Large intestine (tissue), 3 donors: ENCODE measurements at regions not wholly inside any gene's neighbourhood (a gene's known extent, or its start where the extent isn't known, plus 50 kb on each side); places are given as distances from the start of the nearest gene placed in this dataset.

Source experiments
- DNase-seq, 2 donors: peaks; one replicate each; pipeline versions ENCODE4 v3.0.0 to v3.0.0-alpha.2; 2013
- H3K27ac ChIP-seq: one replicate; pipeline ENCODE4 v1.5.1; 2013; ENCODE audit warnings: low read length
- H3K27me3 ChIP-seq: 2 replicates; pipeline ENCODE4 v1.6.1; 2013; ENCODE audit warnings: low read length; ENCODE audit not compliant: control insufficient read depth, insufficient read depth
- H3K36me3 ChIP-seq: 2 replicates; pipeline ENCODE4 v1.6.1; 2013; ENCODE audit warnings: low read length; ENCODE audit not compliant: control insufficient read depth, insufficient read depth
- H3K4me1 ChIP-seq: one replicate; pipeline ENCODE4 v1.6.1; 2013; ENCODE audit warnings: low read length; ENCODE audit not compliant: control insufficient read depth, insufficient read depth
- H3K4me3 ChIP-seq: one replicate; pipeline ENCODE4 v1.5.1; 2013; ENCODE audit warnings: low read length
- H3K9me3 ChIP-seq: one replicate; pipeline ENCODE4 v1.6.1; 2013; ENCODE audit warnings: mild to moderate bottlenecking, low read depth, low read length, moderate library complexity; ENCODE audit not compliant: control insufficient read depth
- whole genome bisulfite sequencing: methylation state at CpG from one replicate; pipeline ENCODE4 v1.1.5; 2013; ENCODE audit warnings: low lambda C conversion rate; ENCODE audit not compliant: insufficient coverage; 5-methylcytosine and 5-hydroxymethylcytosine counted together

DNA sequence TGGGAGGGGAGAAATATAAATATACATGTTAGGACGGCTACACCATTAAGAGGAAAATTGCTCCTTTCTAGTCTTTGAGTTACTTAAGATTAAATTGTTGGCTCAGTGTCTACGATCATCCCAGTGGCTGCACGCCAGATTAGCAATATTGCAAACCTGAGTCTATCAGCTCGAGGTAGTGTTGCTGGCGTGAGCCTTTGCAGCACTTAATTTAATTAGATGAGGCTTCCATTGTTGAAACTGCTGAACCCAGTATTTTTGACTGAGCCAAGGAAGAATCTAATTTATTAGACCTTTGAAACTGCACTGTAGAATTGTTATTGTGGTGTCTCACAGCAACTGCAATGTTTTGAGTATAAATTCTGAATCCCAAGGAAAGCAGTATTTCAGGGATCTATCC, 782.4 kb upstream of the ROBO1 start:
- Histone ChIP-seq H3K36me3 (no peaks in the 10 kb centered on the region), H3K27me3 (no peaks in the 10 kb centered on the region), H3K4me1 (no peaks in the 10 kb centered on the region), H3K9me3 (no peaks in the 10 kb centered on the region), H3K27ac (no peak overlapping the region), H3K4me3 (no peak overlapping the region)
- no peak for DNase-seq
- 88% methylated on average over 2 of the region's 5 CpGs for WGBS

- Histone ChIP-seq H3K27me3 (no peaks in the 10 kb centered on the region), H3K4me1 (no peaks in the 10 kb centered on the region), H3K36me3 (no peaks in the 10 kb centered on the region), H3K4me3 (no peak overlapping the region), H3K27ac (no peak overlapping the region), H3K9me3 (no peaks in the 10 kb centered on the region)
- no peak for DNase-seq
- WGBS: 78% methylated on average over 1 of the region's 1 CpG
Observed at GRCh38 chr3:80549173-80549572, 781.4 kb upstream of the ROBO1 start.

DNA sequence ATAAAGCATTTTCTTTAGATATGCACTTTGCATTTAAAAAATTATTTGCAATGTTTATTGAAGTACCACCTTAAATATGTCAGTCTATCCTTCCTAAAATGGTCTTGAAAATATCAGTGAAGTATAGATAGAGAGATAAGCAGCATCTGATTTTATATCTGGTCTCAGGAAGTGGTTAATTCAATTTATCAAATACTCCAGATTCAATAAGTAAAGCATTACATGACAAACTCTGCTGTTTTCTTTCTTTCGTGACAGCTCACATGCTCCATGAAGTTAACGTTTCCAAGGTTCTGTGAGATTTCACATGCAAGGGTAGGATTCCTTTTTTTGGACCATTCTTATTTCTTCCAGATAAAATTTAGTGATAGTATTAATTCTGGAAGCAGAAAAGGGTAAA, 775.4 kb upstream of the ROBO1 start:
- Histone ChIP-seq H3K27me3 (no peaks in the 10 kb centered on the region), H3K36me3 (no peaks in the 10 kb centered on the region), H3K4me1 (no peaks in the 10 kb centered on the region), H3K27ac (no peak overlapping the region), H3K4me3 (no peak overlapping the region), H3K9me3 (no peaks in the 10 kb centered on the region)
- no peak for DNase-seq
- 90% methylated on average over 2 of the region's 2 CpGs for WGBS

- no peak for DNase-seq
- Histone ChIP-seq H3K4me3 (no peak overlapping the region), H3K27ac (no peak overlapping the region), H3K36me3 (no peaks in the 10 kb centered on the region), H3K27me3 (no peaks in the 10 kb centered on the region), H3K9me3 (no peaks in the 10 kb centered on the region), H3K4me1 (no peaks in the 10 kb centered on the region)
Observed at GRCh38 chr3:80542456-80542855, 774.7 kb upstream of the ROBO1 start.

DNA sequence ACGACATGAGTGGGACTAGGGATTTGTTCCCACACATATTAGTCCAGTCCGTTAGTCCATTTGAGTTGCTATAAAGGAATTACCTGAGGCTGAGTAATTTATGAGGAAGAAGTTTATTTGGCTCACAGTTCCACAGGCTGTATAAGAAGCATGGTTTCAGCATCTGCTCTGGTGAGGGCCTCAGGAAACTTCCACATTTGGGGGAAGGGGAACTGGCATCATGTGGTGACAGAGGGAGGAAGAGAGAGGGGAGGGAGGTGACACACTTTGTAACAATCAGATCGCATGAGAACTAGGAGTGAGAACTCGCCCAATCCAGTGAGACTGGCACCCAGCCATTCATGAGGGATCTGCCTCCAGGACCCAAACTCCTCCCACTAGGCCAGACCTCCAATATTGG, 769.9 kb upstream of the ROBO1 start:
- Histone ChIP-seq H3K36me3 (no peaks in the 10 kb centered on the region), H3K4me1 (no peaks in the 10 kb centered on the region)
- WGBS: 80% methylated on average over 1 of the region's 4 CpGs

DNA sequence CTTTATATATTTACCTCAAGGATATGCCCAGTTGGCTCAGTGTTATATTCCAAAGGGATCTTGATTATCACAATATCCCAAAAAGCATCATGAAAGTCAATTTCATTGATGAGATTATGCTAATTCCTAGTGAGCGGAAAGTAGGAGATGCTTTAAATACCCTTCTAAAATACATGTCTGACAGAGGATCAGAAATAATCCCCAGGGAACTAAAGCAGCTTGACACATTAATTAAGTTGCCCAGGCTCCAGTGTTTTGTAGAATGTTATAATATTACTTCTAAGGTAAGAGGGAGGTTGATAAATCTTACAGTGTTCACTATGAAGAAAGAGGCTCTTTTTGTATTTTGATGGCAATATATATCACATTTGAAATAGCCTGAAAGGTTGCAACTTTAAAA, 767.5 kb upstream of the ROBO1 start:
- Histone ChIP-seq H3K4me1 (no peaks in the 10 kb centered on the region), H3K27me3 (no peaks in the 10 kb centered on the region), H3K36me3 (no peaks in the 10 kb centered on the region), H3K4me3 (no peak overlapping the region), H3K9me3 (no peaks in the 10 kb centered on the region), H3K27ac (no peak overlapping the region)
- no CpG with 5 or more reads among the region's 1 CpG for WGBS
- DNase-seq: no peak

More for the DNA sequence above, 769.9 kb upstream of the ROBO1 start:
- no peak overlapping the region for H3K4me3 ChIP-seq
- no peaks in the 10 kb centered on the region for H3K9me3 ChIP-seq
- no peaks in the 10 kb centered on the region for H3K27me3 ChIP-seq
- no peak for DNase-seq
- no peak overlapping the region for H3K27ac ChIP-seq

DNA sequence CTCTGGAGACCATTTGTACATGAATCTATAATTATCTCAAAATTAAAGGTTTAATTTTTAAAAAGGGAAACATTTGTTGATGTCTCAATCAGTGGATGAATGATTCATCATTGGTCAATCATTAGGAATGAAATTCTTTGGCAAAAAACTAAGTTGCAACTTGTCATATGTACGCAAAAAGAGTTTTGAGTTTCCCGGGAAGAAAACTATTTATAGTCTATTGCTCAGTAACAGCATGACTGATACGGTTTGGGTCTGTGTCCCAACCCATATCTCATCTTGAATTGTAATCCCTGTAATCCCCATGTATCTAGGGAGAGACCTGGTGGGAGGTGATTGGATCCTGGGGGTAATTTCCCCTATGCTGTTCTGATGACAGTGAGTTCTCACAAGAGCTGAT, 765.8 kb upstream of the ROBO1 start:
- peaks cover under 1% of the 10 kb centered on the region for H3K9me3 ChIP-seq
- DNase-seq: no peak
- 62% methylated on average over 2 of the region's 3 CpGs for WGBS

GRCh38 chr3:80526153-80526552, 758.4 kb upstream of the ROBO1 start:
- Histone ChIP-seq H3K4me3 (no peak overlapping the region), H3K9me3 (peaks cover 15% of the 10 kb centered on the region), H3K4me1 (no peaks in the 10 kb centered on the region), H3K36me3 (no peaks in the 10 kb centered on the region), H3K27ac (no peak overlapping the region), H3K27me3 (no peaks in the 10 kb centered on the region)
- no peak for DNase-seq
- 82% methylated on average over 3 of the region's 4 CpGs for WGBS

More for the DNA sequence above, 765.8 kb upstream of the ROBO1 start:
- Histone ChIP-seq H3K4me1 (no peaks in the 10 kb centered on the region), H3K36me3 (no peaks in the 10 kb centered on the region), H3K4me3 (no peak overlapping the region), H3K27me3 (no peaks in the 10 kb centered on the region), H3K27ac (no peak overlapping the region)

DNA sequence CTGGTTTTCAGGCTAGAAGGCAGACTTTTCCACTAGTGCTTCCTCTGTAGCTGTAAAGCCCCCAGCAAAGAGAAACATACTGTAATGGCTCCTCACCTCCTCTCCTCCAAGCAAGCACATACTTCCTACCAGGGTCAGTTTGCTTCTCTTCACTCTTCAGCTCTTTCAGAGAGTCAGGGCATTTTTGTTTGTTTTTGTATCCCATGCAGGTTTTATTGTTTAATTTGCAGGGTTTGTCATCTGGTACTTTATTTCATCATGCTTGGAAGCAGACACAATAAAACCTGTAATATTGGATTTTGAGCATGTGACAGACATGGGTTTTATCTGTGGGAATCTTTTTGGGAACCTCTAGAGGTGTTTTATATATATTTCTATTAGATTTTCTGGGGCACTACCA, 753.3 kb upstream of the ROBO1 start:
- DNase-seq: no peak
- no peak overlapping the region for H3K27ac ChIP-seq
- H3K9me3 ChIP-seq: no peaks in the 10 kb centered on the region
- no peaks in the 10 kb centered on the region for H3K36me3 ChIP-seq
- H3K4me3 ChIP-seq: no peak overlapping the region
- H3K27me3 ChIP-seq: no peaks in the 10 kb centered on the region
- H3K4me1 ChIP-seq: no peaks in the 10 kb centered on the region

GRCh38 chr3:80519436-80519835, 751.6 kb upstream of the ROBO1 start:
- DNase-seq: no peak
- no peaks in the 10 kb centered on the region for H3K9me3 ChIP-seq
- no peaks in the 10 kb centered on the region for H3K36me3 ChIP-seq
- WGBS: 94% methylated on average over 5 of the region's 5 CpGs
- no peaks in the 10 kb centered on the region for H3K4me1 ChIP-seq
- no peak overlapping the region for H3K4me3 ChIP-seq
- no peak overlapping the region for H3K27ac ChIP-seq
- H3K27me3 ChIP-seq: no peaks in the 10 kb centered on the region

DNA sequence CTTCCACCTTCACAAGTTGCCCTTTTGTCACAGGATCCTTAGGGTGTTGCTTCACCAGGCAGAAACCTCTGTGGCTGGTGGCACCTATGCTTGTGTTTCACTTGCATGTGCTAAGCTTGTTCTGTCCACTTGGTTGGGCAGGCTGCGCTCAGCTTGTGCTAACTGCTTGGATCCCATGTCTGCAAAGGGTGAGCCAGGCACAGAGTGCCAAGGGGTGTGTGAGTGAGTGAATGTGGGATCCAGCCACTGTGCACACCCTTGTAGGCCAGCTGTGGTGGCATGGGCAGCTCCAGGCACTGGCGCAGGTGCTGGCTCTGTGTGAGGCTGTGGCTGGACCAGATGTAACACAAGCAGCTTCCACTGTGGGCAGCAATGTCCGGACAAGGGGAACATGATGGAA, 728.7 kb upstream of the ROBO1 start:
- Histone ChIP-seq H3K9me3 (peaks cover 11% of the 10 kb centered on the region), H3K4me1 (no peaks in the 10 kb centered on the region), H3K36me3 (no peaks in the 10 kb centered on the region), H3K27ac (no peak overlapping the region), H3K4me3 (no peak overlapping the region), H3K27me3 (no peaks in the 10 kb centered on the region)
- no CpG with 5 or more reads among the region's 3 CpGs for WGBS
- no peak for DNase-seq
